ENCODE measurements at regions not wholly inside any gene's neighbourhood (a gene's known extent, or its start where the extent isn't known, plus 50 kb on each side); places are given as distances from the start of the nearest gene placed in this dataset.

- no peak overlapping the region for H2AFZ ChIP-seq (replicated peaks)
- no peaks in the 10 kb centered on the region for H3K79me2 ChIP-seq (ENCODE audit: low read depth)
- no peak overlapping the region for H3K9ac ChIP-seq
- TF ChIP-seq EZH2 (IDR thresholded peaks at IDR 0.05) (no peak), CTCF (IDR thresholded peaks at IDR 0.05) (no peak), EZH2phosphoT487 (IDR thresholded peaks at IDR 0.05) (no peak)
- H3K27ac ChIP-seq: no peak overlapping the region
- H3K4me2 ChIP-seq: no peak overlapping the region
- DNase-seq (ENCODE audit: low spot score): no peak
- Mint-ChIP-seq H3K4me1 (no peaks in the 10 kb centered on the region), H3K36me3 (no peaks in the 10 kb centered on the region), H3K4me3 (no peak overlapping the region), H3K9me3 (no peaks in the 10 kb centered on the region), H3K27ac (no peak overlapping the region), H3K27me3 (ENCODE audit: insufficient read depth, low read depth) (no peaks in the 10 kb centered on the region)
- no peak overlapping the region for H3K4me3 ChIP-seq
- H3K4me1 ChIP-seq: no peaks in the 10 kb centered on the region
- H4K20me1 ChIP-seq (ENCODE audit: low read depth): no peaks in the 10 kb centered on the region
- no peaks in the 10 kb centered on the region for H3F3A ChIP-seq (ENCODE audit: low read depth)
- no peaks in the 10 kb centered on the region for H3K27me3 ChIP-seq
- no peaks in the 10 kb centered on the region for H3K36me3 ChIP-seq
- H3K9me3 ChIP-seq (ENCODE audit: low read depth): no peaks in the 10 kb centered on the region
Observed at GRCh38 chr10:63727636-63728035, 206.4 kb downstream of the REEP3 start.

- H3K4me3 ChIP-seq: no peak overlapping the region
- Mint-ChIP-seq H3K27me3 (ENCODE audit: insufficient read depth, low read depth) (peaks cover 3% of the 10 kb centered on the region), H3K4me1 (peaks cover 21% of the 10 kb centered on the region), H3K27ac (no peak overlapping the region), H3K4me3 (no peak overlapping the region), H3K9me3 (no peaks in the 10 kb centered on the region), H3K36me3 (no peaks in the 10 kb centered on the region)
- no peaks in the 10 kb centered on the region for H3K9me3 ChIP-seq (ENCODE audit: low read depth)
- no peak overlapping the region for H3K9ac ChIP-seq
- no peak overlapping the region for H3K4me2 ChIP-seq
- TF ChIP-seq CTCF (IDR thresholded peaks at IDR 0.05): no peak
- TF ChIP-seq EZH2phosphoT487 (IDR thresholded peaks at IDR 0.05): no peak
- TF ChIP-seq EZH2 (IDR thresholded peaks at IDR 0.05): no peak
- H3K4me1 ChIP-seq: no peaks in the 10 kb centered on the region
- H4K20me1 ChIP-seq (ENCODE audit: low read depth): no peaks in the 10 kb centered on the region
- H3K27ac ChIP-seq: no peak overlapping the region
- H3K36me3 ChIP-seq: no peaks in the 10 kb centered on the region
- H3K27me3 ChIP-seq: no peaks in the 10 kb centered on the region
- DNase-seq (ENCODE audit: low spot score): no peak
- H3K79me2 ChIP-seq (ENCODE audit: low read depth): no peaks in the 10 kb centered on the region
- H3F3A ChIP-seq (ENCODE audit: low read depth): no peaks in the 10 kb centered on the region
- no peak overlapping the region for H2AFZ ChIP-seq (replicated peaks)
Observed at GRCh38 chr10:63735305-63735704, 214.1 kb downstream of the REEP3 start.

GRCh38 chr10:63738410-63738809 is 217.2 kb downstream of the REEP3 start:
- H3K4me2 ChIP-seq: no peak overlapping the region
- no peaks in the 10 kb centered on the region for H3K36me3 Mint-ChIP-seq
- no peaks in the 10 kb centered on the region for H3K9me3 ChIP-seq (ENCODE audit: low read depth)
- H3K27ac ChIP-seq: no peak overlapping the region
- peaks cover 3% of the 10 kb centered on the region for H3K27me3 Mint-ChIP-seq (ENCODE audit: insufficient read depth, low read depth)
- no peak overlapping the region for H3K4me3 ChIP-seq
- H3F3A ChIP-seq (ENCODE audit: low read depth): peaks cover 4% of the 10 kb centered on the region
- no peak overlapping the region for H3K4me3 Mint-ChIP-seq
- no peaks in the 10 kb centered on the region for H4K20me1 ChIP-seq (ENCODE audit: low read depth)
- H3K27me3 ChIP-seq: no peaks in the 10 kb centered on the region
- H3K4me1 ChIP-seq: peaks cover 8% of the 10 kb centered on the region
- H2AFZ ChIP-seq (replicated peaks): no peak overlapping the region
- peak overlapping the region; percentile 6 for H3K27ac Mint-ChIP-seq
- H3K9ac ChIP-seq: no peak overlapping the region
- no peak for DNase-seq (ENCODE audit: low spot score)
- H3K79me2 ChIP-seq (ENCODE audit: low read depth): no peaks in the 10 kb centered on the region
- no peaks in the 10 kb centered on the region for H3K36me3 ChIP-seq
- TF ChIP-seq EZH2phosphoT487 (IDR thresholded peaks at IDR 0.05): no peak
- no peak for TF ChIP-seq CTCF (IDR thresholded peaks at IDR 0.05)
- TF ChIP-seq EZH2 (IDR thresholded peaks at IDR 0.05): no peak
- H3K4me1 Mint-ChIP-seq: peaks cover 26% of the 10 kb centered on the region
- no peaks in the 10 kb centered on the region for H3K9me3 Mint-ChIP-seq

Data from neural progenitor cell (in vitro differentiated cells).